ENCODE measurements at regions not wholly inside any gene's neighbourhood (a gene's known extent, or its start where the extent isn't known, plus 50 kb on each side); places are given as distances from the start of the nearest gene placed in this dataset.
"Not testable (repeated sequence)": the region's sequence is repeated elsewhere in the genome, so short reads cannot be mapped to it uniquely, and the experiment has no call there.

- Histone ChIP-seq H3F3A (ENCODE audit: control insufficient read depth, insufficient read depth) (no peaks in the 10 kb centered on the region), H3K36me3 (ENCODE audit: control insufficient read depth, low read length) (no peaks in the 10 kb centered on the region), H3K9me3 (ENCODE audit: control insufficient read depth, insufficient read depth, low read length) (0 out of 2 replicates have a peak, but pooled peaks cover 5% of the 10 kb centered on the region), H3K79me2 (ENCODE audit: control insufficient read depth, low read length) (no peaks in the 10 kb centered on the region), H3K4me3 (ENCODE audit: low read length) (no peak overlapping the region), H3K27me3 (ENCODE audit: control insufficient read depth, low read length) (no peaks in the 10 kb centered on the region), H3K27ac (ENCODE audit: low read depth, low read length) (no peak overlapping the region), H3K4me1 (ENCODE audit: control insufficient read depth, low read length) (no peaks in the 10 kb centered on the region), H4K20me1 (ENCODE audit: control insufficient read depth, insufficient read depth, low read depth, low read length) (no peaks in the 10 kb centered on the region), H3K9me2 (replicated peaks; ENCODE audit: control insufficient read depth, low read length) (no peaks in the 10 kb centered on the region), H3K4me2 (ENCODE audit: low read length) (no peak overlapping the region)
- TF ChIP-seq, protein P1, sequence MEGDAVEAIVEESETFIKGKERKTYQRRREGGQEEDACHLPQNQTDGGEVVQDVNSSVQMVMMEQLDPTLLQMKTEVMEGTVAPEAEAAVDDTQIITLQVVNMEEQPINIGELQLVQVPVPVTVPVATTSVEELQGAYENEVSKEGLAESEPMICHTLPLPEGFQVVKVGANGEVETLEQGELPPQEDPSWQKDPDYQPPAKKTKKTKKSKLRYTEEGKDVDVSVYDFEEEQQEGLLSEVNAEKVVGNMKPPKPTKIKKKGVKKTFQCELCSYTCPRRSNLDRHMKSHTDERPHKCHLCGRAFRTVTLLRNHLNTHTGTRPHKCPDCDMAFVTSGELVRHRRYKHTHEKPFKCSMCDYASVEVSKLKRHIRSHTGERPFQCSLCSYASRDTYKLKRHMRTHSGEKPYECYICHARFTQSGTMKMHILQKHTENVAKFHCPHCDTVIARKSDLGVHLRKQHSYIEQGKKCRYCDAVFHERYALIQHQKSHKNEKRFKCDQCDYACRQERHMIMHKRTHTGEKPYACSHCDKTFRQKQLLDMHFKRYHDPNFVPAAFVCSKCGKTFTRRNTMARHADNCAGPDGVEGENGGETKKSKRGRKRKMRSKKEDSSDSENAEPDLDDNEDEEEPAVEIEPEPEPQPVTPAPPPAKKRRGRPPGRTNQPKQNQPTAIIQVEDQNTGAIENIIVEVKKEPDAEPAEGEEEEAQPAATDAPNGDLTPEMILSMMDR (IDR thresholded peaks at IDR 0.05; ENCODE audit: low read depth, low read length, poor library complexity, severe bottlenecking): no peak
- no peak for TF ChIP-seq EZH2phosphoT487 (IDR thresholded peaks at IDR 0.05; ENCODE audit: borderline replicate concordance, low read length)
Measured at GRCh38 chr12:33222357-33222756, 217.3 kb downstream of the SYT10 start.

DNA sequence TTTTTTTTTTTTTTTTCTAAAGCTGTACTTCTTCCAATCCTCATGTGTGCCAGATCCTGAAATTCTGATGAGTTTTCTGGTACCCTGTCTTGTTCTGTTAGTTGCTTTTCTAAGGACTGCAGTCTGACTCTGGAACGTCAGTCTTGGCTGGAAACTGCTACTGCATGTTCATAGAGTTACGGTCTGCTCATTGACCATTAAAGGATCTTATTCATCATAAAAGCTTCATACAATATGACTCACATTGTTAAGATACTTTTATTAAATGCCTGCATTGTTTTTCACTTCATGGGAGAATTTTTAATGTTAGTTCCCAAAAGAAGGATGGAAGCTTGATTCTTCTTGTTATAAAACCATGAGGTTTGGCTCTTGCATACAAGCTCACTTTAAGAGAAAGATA lies 233.6 kb downstream of the SYT10 start:
- TF ChIP-seq, protein P1 (IDR thresholded peaks at IDR 0.05; ENCODE audit: low read depth, low read length, poor library complexity, severe bottlenecking): no peak
- TF ChIP-seq EZH2phosphoT487 (IDR thresholded peaks at IDR 0.05; ENCODE audit: borderline replicate concordance, low read length): no peak
- Histone ChIP-seq H3K79me2 (ENCODE audit: control insufficient read depth, low read length) (no peaks in the 10 kb centered on the region), H3K36me3 (ENCODE audit: control insufficient read depth, low read length) (no peaks in the 10 kb centered on the region), H3K9me2 (replicated peaks; ENCODE audit: control insufficient read depth, low read length) (no peaks in the 10 kb centered on the region), H3K27me3 (ENCODE audit: control insufficient read depth, low read length) (no peaks in the 10 kb centered on the region), H3K4me2 (ENCODE audit: low read length) (no peak overlapping the region), H3K9me3 (ENCODE audit: control insufficient read depth, insufficient read depth, low read length) (no peaks in the 10 kb centered on the region), H3K4me3 (ENCODE audit: low read length) (no peak overlapping the region), H4K20me1 (ENCODE audit: control insufficient read depth, insufficient read depth, low read depth, low read length) (no peaks in the 10 kb centered on the region), H3K27ac (ENCODE audit: low read depth, low read length) (no peak overlapping the region), H3K4me1 (ENCODE audit: control insufficient read depth, low read length) (no peaks in the 10 kb centered on the region), H3F3A (ENCODE audit: control insufficient read depth, insufficient read depth) (no peaks in the 10 kb centered on the region)

DNA sequence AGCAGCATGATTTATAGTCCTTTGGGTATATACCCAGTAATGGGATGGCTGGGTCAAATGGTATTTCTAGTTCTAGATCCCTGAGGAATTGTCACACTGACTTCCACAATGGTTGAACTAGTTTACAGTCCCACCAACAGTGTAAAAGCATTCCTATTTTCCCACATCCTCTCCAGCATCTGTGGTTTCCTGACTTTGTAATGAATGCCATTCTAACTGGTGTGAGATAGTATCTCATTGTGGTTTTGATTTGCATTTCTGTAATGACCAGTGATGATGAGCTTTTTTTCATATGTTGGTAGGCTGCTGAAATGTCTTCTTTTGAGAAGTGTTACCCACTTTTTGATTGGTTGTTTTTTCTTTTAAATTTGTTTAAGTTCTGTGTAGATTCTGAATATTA lies 245.2 kb downstream of the SYT10 start:
- H3K4me1 ChIP-seq (ENCODE audit: control insufficient read depth, low read length); H3K27me3 ChIP-seq (ENCODE audit: control insufficient read depth, low read length); H3K36me3 ChIP-seq (ENCODE audit: control insufficient read depth, low read length); H3F3A ChIP-seq (ENCODE audit: control insufficient read depth, insufficient read depth); H3K9me3 ChIP-seq (ENCODE audit: control insufficient read depth, insufficient read depth, low read length); H3K4me2 ChIP-seq (ENCODE audit: low read length); H4K20me1 ChIP-seq (ENCODE audit: control insufficient read depth, insufficient read depth, low read depth, low read length); H3K27ac ChIP-seq (ENCODE audit: low read depth, low read length); H3K9me2 ChIP-seq (replicated peaks; ENCODE audit: control insufficient read depth, low read length); H3K4me3 ChIP-seq (ENCODE audit: low read length); H3K79me2 ChIP-seq (ENCODE audit: control insufficient read depth, low read length): not testable (repeated sequence)

GRCh38 chr12:33192226-33192625 lies 247.4 kb downstream of the SYT10 start:
- no peaks in the 10 kb centered on the region for H3K27me3 ChIP-seq (ENCODE audit: control insufficient read depth, low read length)
- H3F3A ChIP-seq (ENCODE audit: control insufficient read depth, insufficient read depth): no peaks in the 10 kb centered on the region
- H3K9me2 ChIP-seq (replicated peaks; ENCODE audit: control insufficient read depth, low read length): no peaks in the 10 kb centered on the region
- no peaks in the 10 kb centered on the region for H3K36me3 ChIP-seq (ENCODE audit: control insufficient read depth, low read length)
- H3K4me1 ChIP-seq (ENCODE audit: control insufficient read depth, low read length): no peaks in the 10 kb centered on the region
- H3K79me2 ChIP-seq (ENCODE audit: control insufficient read depth, low read length): no peaks in the 10 kb centered on the region
- no peak overlapping the region for H3K27ac ChIP-seq (ENCODE audit: low read depth, low read length)
- no peaks in the 10 kb centered on the region for H4K20me1 ChIP-seq (ENCODE audit: control insufficient read depth, insufficient read depth, low read depth, low read length)
- H3K9me3 ChIP-seq (ENCODE audit: control insufficient read depth, insufficient read depth, low read length): no peaks in the 10 kb centered on the region
- H3K4me3 ChIP-seq (ENCODE audit: low read length): no peak overlapping the region
- TF ChIP-seq, protein P1 (IDR thresholded peaks at IDR 0.05; ENCODE audit: low read depth, low read length, poor library complexity, severe bottlenecking): no peak
- TF ChIP-seq EZH2phosphoT487 (IDR thresholded peaks at IDR 0.05; ENCODE audit: borderline replicate concordance, low read length): no peak
- no peak overlapping the region for H3K4me2 ChIP-seq (ENCODE audit: low read length)
